GM18858 (cell line): ENCODE measurements at regions not wholly inside any gene's neighbourhood (a gene's known extent, or its start where the extent isn't known, plus 50 kb on each side); places are given as distances from the start of the nearest gene placed in this dataset.

Experiments used
- ATAC-seq: cut with Tn5 transposase; IDR thresholded peaks from one replicate; pipeline ENCODE4 v1.9.1; 2021; ENCODE audit not compliant: unreplicated experiment

DNA sequence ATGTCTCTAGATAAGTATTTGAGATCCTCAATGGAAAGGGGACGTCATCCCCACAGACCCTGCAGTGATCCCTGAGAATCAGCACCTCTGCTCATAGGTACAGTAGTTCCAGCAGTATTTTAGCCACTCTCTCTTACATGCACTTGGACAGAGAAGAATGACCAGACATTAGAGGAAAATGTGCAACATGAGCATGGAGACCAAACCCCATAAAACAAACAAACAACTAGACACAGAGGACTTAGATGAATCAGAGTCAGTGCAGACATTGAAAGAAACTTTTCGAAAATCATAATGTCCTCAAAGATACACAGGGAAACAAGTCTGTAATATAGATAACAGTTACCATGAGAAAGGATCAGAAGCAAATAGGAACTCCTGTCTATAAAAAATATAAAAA lies 108.2 kb downstream of the LYPLAL1 start:
- no peak for ATAC-seq

DNA sequence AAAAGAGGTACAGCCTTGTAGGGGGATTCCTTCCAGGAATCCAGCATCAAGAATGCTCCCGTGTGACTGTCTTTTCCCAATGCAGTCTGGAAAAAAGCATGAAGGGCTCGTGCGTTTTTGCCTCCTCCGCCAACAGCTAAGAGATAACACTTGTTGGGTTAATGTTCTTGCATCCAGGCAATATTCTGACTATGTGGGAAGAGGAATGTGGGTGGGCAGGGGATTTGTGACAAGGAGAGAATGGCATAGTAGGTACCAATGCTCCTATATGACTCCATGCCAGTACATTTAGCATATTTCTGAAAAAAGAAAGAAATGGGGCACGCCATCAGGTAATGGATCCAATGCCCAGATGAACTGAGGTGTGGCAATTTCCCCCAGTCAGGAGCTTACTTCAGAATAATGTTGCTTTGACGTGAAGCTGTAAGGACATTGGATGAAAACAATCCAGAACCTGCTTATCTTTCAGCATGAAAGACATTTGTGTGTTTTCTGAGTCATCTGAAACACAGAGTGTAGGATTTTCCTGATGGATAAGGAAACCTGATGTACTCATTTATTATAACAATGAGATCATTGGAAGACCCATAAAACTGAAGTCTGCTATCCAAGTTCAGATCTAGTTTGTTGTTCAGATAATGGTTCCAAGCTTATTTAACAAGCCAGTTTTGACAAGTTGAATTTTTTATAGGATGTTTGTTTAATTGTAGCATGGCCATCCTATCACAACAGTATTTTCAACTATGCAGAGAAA lies 105.5 kb downstream of the LYPLAL1 start:
- no peak for ATAC-seq

DNA sequence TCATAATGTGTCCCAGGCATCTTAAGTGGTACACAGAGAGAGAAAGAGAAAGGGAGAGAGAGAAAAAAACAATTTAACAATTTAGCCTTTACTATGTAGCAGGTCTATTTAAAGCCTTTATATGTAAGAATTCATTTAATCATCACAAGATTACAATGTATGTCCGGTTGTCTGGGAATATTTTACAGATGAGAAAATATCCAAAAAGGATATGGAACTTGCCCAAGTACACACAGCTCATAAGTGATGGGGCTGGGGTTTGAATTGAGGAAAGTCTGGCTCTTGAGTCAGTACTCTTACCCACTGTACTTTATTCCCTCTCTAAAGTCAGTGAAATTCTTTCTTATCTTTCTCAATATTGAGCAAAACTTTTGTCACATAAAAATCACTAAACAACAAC lies 104.6 kb downstream of the LYPLAL1 start:
- no peak for ATAC-seq

DNA sequence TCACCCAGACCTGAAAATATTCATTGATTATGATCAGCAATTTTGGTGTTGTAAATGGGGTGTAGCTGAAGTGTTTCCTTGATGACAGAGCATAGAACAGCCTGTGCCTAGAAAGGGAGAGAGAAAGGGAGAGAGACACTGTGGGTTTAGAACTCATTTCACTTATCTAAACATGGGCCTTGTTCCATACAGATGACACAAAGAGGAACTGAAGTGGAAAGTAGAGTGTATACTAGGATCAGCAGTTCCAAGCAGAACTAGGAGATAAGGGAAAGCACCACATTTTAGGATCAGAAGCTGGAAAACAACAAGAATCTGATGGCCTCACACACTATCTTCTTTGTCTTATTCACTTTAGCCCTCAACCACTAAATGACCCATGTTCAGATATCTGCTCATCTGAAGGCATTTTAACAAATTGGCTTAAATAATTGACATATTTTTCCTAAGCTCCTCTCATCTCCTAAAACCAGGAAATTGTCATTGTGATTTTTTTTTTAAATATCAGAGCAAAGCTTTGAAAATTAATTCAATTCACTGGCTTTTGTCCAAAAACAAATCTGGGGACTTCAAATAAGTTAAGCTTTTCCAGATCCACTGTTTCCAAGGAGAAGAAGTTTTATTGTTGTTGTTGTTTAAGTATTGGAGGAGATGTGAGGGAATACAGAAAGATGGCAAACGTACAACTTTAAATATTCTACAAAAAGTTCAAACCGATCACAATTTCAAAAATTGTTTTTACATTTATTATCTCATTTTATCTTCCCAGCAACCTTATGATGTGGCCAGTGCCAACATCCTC lies 103.8 kb downstream of the LYPLAL1 start:
- ATAC-seq = no peak

DNA sequence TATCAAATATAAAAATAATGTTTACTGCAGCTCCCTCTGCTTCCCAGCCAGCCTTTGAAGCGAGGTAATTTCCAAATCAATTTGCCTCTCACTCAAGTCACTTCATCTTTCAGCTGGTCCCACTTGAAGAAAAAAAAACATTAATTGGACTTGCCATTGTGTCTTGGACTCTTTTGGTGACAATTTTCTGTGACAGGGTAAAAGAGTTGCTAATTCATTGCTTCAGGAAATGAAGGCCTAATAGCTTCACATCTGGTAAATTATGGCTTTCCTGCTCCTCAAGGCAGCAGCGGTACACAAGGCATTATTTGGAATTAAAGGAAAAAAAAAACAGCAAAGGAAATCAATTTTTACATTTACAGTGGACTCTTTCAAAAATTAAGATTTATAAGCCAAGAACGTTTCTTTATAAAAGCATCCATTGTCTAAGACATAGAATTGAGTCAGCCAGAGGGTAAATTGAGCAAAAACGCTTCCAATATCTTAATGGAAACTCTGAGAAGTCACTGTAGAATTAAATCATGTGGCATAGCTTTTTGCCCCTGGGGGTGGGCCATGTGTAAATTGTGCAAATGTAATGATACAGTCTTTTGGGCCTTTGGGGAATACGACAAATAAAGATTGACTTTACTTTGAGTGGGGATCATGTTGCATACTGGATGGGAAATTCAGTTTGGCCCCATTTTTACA lies 102.5 kb downstream of the LYPLAL1 start:
- no peak for ATAC-seq

DNA sequence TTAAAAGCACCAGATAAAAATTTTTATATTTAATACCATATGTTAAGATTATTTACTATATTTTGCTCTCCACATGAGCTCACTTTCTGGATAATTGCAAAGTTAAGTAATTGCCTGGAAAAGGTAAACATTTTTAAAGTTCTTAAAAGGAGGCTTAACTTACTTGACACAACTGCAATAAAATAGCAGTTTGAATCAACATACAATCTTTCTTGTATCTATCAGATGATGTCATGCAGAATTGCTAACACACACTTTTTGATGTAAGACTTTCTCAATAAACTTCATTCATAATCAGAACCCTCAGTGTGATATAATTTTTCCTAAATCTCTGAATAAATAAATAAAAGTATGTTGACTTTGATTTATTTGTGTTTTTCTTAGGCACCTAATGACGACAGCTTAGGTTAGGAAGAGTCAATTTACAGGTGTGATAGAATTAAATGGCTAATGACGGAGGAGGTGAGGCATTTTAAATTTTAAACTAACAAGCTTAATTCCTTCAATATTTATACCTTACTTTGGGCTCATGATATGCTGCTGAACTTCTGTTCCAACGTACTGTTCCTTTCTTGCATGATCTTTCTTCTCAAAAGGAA lies 99.5 kb downstream of the LYPLAL1 start:
- ATAC-seq = no peak

DNA sequence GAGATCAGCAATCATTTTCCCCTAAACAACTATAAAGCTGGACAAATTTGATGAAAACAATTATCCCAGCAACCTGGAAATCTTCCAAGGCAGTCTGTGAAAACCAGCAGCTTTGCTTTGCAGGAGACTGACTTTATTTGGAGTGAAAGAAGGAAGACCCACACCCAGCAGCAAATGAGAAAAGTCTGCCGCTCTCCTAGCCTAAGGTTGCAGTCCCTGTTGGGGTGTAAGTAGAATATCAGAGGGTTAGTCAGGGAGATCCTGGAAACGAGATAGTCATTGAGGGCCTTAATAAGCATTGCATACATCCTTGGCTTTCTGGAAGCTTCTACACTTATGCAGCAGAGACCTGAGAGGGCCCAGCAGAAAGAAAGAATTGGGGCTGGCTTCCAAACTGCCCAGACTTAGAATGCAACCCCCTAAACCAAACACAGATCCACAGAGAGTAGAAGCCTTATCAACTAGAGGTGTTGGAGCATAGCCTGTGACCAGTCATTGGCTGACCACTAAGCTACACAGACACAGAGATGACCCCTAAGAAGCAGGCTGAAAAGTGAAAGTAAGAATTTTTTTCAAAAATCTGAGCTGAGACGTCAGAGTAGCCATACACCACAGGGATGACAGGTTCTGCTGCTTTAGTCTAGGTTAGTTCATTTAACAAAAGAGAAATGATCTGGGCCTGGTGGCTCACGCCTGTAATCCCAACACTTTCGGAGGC lies 98.3 kb downstream of the LYPLAL1 start:
- ATAC-seq = no peak

DNA sequence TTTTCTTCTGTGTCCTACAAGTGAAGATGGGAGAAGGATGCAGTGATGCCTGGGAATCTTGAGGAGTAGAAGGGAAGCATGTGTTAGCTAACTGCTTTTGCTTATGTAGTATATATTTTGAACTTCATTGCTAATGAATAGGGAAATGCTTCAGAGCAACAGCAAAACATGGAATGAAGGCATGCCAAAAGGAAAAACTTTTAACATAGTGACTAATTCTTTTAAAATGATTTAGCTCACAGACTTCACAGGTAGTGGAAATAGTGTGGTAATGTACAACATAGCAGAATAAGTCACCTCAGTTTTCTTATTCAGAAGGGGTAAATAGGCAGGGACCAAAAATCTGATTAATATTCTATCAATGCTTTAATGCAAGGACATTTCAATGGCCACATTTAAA lies 95.5 kb downstream of the LYPLAL1 start:
- ATAC-seq = no peak

DNA sequence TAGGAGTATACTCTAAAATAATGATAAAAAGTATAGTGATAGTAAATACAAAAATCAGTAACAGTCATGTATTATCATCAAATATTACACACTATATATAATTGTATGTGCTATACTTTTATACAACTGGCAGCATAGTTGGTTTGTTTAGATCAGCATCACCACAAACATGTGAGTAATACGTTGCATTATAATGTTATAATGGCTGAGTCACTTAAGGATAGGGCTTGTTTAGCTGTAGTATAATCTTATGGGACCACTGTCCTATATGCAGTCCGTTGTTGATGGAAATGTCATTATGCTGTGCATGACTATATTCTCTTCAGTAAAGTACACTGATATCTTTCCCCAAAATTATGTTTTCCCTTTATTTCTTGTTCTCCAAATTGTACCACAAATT lies 92.8 kb downstream of the LYPLAL1 start:
- no peak for ATAC-seq

DNA sequence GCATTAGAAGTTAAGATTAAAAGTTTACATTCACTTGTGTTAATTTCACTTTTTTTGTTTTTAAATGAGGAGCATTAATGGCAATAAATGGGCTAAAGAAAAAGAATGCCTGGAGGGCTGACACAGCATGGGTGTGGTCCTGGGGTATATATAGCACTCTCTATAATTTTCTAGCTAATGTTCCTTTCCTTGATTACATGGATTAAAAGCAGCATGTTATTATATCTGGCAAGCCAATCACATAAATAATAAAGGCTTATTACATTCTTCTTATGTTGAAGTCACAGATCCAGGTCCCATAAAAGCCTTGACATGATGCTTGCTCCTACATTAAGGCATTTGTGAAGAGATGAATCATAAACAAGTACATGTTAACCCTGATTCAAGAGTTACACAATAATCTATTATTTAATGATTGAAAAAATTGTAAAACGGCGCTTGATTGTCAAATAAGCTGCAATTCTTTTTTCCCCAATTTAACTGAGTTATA lies 91.4 kb downstream of the LYPLAL1 start:
- no peak for ATAC-seq

DNA sequence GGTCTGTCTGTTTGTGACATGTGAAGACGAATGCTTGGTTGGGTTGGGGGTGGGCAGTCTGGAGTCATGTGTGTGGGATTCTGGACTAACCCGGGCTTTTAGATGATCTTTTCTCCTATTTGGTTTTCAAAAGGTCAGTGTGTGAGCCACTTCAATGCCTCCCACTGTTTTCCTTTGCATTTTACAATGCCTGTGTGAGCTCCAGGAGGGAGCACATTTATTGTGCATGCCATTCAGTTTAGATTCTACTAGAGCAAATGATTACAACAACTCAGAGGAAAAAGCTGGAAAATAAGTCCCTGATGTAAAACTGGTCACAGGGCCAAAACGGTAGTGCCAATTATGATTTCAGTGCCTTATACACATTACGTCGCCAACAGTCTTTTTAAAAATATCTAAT lies 90.9 kb downstream of the LYPLAL1 start:
- no peak for ATAC-seq
